ENCODE measurements at regions not wholly inside any gene's neighbourhood (a gene's known extent, or its start where the extent isn't known, plus 50 kb on each side); places are given as distances from the start of the nearest gene placed in this dataset.

DNA sequence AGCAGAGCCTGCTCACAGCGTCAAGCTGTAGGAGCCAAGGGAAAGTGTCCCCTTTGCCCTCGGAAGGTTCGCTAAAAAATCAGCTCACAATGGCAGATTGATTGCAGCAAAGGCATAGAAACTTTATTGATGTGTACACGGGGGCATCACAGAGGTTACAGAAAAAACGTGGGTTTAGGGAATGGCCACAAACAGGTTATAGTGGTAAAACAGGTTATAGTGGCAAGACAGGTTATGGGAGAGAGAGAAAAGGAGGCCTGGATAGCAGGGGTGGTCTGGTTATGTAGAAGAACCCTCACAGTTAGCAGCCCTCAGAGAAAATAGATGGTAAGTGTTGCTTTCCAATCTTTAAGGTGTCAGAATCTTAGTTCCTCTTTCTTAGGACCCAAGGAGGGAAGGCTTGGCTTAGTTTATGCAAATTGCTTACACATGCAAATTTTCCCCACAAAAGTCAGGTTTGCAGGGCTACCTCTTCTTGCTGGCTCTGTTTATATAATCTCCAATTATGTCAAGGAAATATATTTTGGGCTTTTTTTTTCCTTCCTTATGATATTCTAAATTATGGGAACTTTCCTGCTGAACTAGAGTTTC, 113.7 kb downstream of the BMP15 start:
- Histone ChIP-seq H3K27ac (ENCODE audit: insufficient read length, low read depth, low read length) (no peak overlapping the region), H3K9ac (ENCODE audit: extremely low read depth, insufficient read length, low read length) (no peak overlapping the region), H2BK15ac (ENCODE audit: low read depth, low read length) (no peak overlapping the region), H3K27me3 (ENCODE audit: insufficient read depth, low read length) (no peaks in the 10 kb centered on the region; the same call in 1 of the 2 replicates), H4K20me1 (ENCODE audit: control insufficient read depth, insufficient read depth, insufficient read length) (no peaks in the 10 kb centered on the region), H4K8ac (replicated peaks; ENCODE audit: insufficient read length, low read depth, low read length) (no peak overlapping the region), H3K56ac (ENCODE audit: insufficient read length, low read depth, low read length) (no peak overlapping the region), H4K91ac (ENCODE audit: insufficient read length, low read depth, low read length) (no peak overlapping the region), H2BK12ac (ENCODE audit: insufficient read length, low read depth, low read length) (no peak overlapping the region), H3K18ac (ENCODE audit: insufficient read length, low read depth, low read length) (no peak overlapping the region), H2AK5ac (ENCODE audit: insufficient read length, low read length) (no peak overlapping the region), H3K9me3 (ENCODE audit: control insufficient read depth, low read depth, low read length) (peaks cover 4% of the 10 kb centered on the region), H3K4me1 (ENCODE audit: insufficient read depth, low read length) (no peaks in the 10 kb centered on the region), H4K5ac (ENCODE audit: insufficient read length, low read depth, low read length) (no peak overlapping the region), H3K23ac (ENCODE audit: insufficient read length, low read depth, low read length) (no peak overlapping the region), H3K23me2 (ENCODE audit: insufficient read length, low read depth, low read length, poor library complexity, severe bottlenecking) (no peaks in the 10 kb centered on the region), H2BK5ac (ENCODE audit: insufficient read length, low read length) (no peak overlapping the region), H3T11ph (ENCODE audit: low read length) (no peak overlapping the region), H2BK20ac (ENCODE audit: low read depth, low read length, poor library complexity, severe bottlenecking) (no peak overlapping the region), H3K4me2 (ENCODE audit: insufficient read depth, insufficient read length, low read length) (no peak overlapping the region), H3K4ac (ENCODE audit: low read depth, low read length) (no peak overlapping the region), H3K79me2 (ENCODE audit: insufficient read depth, low read length) (no peaks in the 10 kb centered on the region), H3K79me1 (ENCODE audit: insufficient read depth, low read depth, low read length, poor library complexity, severe bottlenecking) (no peaks in the 10 kb centered on the region), H2BK120ac (ENCODE audit: low read depth, low read length, poor library complexity, severe bottlenecking) (no peak overlapping the region), H2AFZ (ENCODE audit: low read length) (no peak overlapping the region), H3K14ac (ENCODE audit: insufficient read depth, low read length) (no peak overlapping the region)
- H3K36me3 Mint-ChIP-seq (ENCODE audit: insufficient read depth in 1 of 3, low read depth in 3 of 3) = peaks cover 3 to 8% (median 5%) of the 10 kb centered on the region in 3 experiments; a peak in 5 of 7 replicates
- H3K4me3 Mint-ChIP-seq = no peak overlapping the region
- no peaks in the 10 kb centered on the region; the same call in none of the 2 replicates for H3K27me3 Mint-ChIP-seq (ENCODE audit: low read depth)
- TF ChIP-seq, protein P1, sequence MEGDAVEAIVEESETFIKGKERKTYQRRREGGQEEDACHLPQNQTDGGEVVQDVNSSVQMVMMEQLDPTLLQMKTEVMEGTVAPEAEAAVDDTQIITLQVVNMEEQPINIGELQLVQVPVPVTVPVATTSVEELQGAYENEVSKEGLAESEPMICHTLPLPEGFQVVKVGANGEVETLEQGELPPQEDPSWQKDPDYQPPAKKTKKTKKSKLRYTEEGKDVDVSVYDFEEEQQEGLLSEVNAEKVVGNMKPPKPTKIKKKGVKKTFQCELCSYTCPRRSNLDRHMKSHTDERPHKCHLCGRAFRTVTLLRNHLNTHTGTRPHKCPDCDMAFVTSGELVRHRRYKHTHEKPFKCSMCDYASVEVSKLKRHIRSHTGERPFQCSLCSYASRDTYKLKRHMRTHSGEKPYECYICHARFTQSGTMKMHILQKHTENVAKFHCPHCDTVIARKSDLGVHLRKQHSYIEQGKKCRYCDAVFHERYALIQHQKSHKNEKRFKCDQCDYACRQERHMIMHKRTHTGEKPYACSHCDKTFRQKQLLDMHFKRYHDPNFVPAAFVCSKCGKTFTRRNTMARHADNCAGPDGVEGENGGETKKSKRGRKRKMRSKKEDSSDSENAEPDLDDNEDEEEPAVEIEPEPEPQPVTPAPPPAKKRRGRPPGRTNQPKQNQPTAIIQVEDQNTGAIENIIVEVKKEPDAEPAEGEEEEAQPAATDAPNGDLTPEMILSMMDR (conservative IDR thresholded peaks at IDR 0.05) = no peak
- no CpG with 5 or more reads among the region's 5 CpGs for WGBS (ENCODE audit: extremely low coverage, insufficient read length, low lambda C conversion rate)
- DNase-seq = no peak
- H3K4me1 Mint-ChIP-seq = peaks cover 9 to 12% of the 10 kb centered on the region in 2 experiments
- H3K27ac Mint-ChIP-seq = peak overlapping the region in 1 of 3 experiments; percentile 72; a peak in 1 of 7 replicates
- peaks cover 68 to 75% of the 10 kb centered on the region in 2 experiments for H3K9me3 Mint-ChIP-seq
